GM19239 (cell line): ENCODE measurements at regions not wholly inside any gene's neighbourhood (a gene's known extent, or its start where the extent isn't known, plus 50 kb on each side); places are given as distances from the start of the nearest gene placed in this dataset.

Source experiments
- DNase-seq: peaks from one replicate; pipeline ENCODE4 v3.0.0; 2011; ENCODE audit warnings: low spot score; ENCODE audit not compliant: insufficient read length
- FAIRE-seq: peaks from 2 replicates; lab custom pipeline; 2011; peaks lifted over from hg19 to GRCh38; lab: Jason Lieb, UNC

DNA sequence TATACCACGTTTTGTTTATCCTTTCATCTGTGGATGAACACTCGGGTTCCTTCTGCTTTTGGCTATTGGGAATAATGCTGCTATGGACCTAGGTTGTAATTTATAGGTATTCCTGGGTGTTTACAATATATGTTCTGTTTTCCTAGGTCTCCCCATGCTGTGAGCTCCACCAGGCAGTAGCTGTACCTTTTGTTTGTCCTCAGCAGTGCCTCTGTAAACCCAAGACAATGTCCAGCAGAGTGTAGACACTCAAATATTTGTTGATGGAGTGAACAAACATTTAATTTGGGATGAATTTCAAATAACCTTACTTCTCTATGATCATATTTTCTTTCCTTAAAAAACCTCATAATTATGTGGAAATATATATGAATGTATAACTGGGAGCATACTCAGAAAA lies 259.5 kb upstream of the BOD1L1 start:
- no peak for FAIRE-seq
- no peak for DNase-seq

DNA sequence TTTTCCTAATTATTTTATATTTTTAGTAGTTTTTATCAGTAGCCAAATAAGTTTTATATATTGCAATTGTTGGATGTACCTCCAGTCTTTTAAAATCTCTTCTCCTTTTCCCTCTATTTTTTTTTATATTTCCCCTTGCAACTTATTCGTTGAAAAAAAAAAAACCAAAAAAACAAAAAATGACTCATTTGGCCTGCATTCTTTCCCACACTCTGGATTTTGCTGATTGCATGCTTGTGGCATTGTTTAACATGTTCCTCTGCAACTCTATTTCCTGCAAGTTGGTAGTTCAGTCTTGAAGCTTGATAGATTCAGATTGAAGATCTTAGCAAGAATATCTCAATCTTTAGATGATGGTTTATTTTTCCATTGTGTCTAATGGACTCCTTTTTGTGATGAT lies 260.6 kb upstream of the BOD1L1 start:
- FAIRE-seq (no peak), DNase-seq (no peak)

DNA sequence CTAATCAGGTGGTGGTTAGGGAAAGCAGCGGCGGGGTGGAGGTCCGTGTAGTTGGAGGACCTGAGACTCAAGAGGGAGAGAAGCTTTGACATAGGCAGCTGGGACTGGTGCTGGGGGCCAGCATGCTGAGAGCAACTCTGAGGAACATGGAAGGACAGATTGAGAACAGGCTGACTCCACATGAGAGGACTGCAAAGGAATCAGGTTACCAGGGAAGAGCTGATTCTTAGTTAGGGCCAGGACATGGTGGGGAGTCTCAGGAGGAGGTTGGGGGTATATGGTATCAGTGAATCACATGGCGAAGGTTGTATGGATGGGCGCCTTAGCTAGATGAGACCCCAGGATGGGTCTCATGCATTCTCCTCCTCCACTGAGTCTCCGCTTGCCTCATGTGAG lies 264.0 kb upstream of the BOD1L1 start:
- DNase-seq (no peak), FAIRE-seq (no peak)

DNA sequence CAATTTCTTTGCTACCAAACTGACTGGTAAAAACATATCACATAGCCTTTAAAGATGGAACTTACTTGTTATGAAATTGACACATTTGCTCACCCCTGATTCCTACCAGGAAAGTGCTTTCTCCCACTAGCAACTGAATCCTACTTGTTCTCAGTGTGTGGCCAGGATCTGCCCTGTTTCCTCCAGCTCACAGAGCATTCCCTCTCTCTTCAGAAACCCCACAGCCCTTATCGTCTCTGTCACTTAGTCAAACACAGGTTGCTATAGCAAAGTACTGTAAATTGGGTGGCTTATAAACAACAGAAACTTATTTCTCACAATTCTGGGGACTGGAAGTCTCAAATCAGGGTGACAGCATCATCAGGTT lies 265.2 kb upstream of the BOD1L1 start:
- FAIRE-seq (no peak), DNase-seq (no peak)

DNA sequence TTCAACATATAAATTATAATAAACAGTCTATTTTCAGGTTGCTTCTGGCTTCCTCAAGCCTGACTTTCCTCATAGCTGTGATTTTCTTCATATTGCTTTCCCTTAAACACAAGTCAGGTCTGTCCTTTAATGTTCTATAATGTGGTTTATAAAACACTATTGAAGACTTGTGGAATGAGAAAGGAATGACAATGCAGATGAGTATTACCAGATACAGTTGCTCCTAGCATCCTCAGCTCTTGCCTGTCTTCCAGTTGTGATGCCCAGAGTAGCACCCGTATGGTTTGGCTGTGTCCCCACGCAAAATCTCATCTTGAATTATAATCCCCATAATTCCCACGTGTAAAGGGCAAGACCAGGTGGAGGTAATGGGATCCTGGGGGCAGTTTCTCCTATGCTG lies 265.7 kb upstream of the BOD1L1 start:
- no peak for DNase-seq
- no peak for FAIRE-seq

DNA sequence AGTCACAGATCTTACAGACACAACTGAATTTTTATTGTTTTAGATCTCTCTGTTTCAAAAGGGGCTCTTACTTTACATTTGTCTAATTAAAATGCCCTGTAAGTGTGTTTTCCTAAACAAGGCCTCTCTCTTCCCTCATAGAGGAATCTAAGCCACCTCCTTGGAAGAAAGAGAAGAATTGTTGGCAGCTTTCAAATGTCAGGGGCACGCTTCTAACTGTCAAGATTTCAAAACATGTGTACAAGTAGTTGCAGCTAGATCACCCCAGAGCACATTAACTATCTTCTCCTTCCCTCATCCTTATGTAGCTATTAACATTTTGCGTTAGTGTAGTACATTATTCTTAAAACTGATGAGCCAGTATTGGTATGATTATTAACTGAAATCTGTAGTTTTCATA lies 266.5 kb upstream of the BOD1L1 start:
- FAIRE-seq = no peak

DNA sequence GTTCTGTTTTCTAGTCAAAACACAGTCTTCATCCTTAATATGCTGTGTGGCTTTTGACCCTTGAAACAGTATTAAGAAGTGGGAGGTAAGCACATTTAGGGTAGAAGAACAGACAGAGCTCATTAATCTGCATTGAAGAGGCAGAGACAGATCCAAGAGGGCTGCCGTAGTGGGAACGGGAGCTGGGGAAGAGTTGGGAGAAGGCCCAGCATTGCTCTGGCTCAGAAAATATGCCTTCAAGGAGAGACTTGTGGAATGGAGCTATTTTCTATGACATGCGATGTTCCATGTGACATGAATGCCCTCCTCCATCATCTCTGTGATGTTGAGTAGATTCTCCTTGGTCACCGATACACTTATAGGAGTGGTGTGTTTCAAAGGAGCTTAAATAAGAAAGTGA lies 273.3 kb upstream of the BOD1L1 start:
- DNase-seq = no peak
- no peak for FAIRE-seq

More for the DNA sequence above, 266.5 kb upstream of the BOD1L1 start:
- no peak for DNase-seq

DNA sequence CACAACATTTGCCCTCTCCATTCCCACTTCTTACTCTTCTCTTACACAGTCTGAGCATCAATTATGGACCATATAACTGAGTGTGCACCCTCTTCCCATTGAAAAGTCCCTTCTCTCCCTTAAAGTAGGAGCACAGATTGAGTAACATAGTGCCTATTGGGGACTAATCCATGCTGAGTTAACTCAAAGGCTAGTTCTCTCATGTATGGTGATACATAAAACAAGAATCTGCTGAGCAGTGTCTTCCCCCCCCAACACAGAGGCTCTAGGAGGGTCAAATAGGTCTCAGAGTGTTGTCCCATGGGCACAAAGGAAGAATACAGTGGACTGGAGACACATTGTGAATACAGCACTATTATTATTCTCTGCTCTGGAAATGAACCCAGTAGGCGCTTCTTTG lies 274.6 kb upstream of the BOD1L1 start:
- no peak for DNase-seq
- no peak for FAIRE-seq

DNA sequence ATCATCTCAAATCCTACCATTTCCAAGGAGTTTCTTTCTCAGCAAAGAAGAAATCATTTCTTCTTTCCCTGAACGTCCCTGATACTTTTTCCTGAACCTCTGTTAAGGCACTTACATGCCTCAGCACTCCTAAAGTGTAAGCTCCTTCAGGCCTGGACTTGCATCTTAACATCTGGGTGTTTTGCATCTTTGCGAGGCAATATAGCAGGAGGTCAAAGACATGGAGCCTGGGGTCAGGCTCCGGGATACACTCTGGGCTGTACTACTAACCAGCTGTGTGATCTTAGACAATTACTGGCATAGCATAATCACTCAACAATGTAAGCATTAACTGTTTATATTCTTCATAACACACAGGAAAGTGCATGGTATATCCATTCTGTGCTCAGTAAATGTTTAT lies 275.5 kb upstream of the BOD1L1 start:
- FAIRE-seq = no peak

DNA sequence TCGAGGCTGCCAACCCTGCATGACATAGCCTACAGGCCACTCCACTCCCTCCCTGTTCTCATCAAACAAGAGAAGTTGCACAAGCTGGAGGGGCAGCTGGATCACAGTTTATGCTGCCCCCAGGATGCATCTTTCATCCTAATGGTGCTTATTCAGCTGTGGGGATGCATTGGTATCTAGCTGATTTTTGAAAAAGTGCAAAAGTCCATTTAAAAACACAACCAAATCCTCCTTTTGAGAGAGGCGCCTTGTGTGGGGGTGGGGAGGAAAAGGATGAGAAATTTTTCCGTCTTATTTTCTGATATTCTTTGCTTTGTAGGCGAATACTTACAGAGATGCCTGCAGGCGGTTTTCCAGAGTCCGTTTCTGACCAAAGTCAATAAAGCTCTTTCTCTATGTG lies 276.4 kb upstream of the BOD1L1 start:
- DNase-seq (no peak), FAIRE-seq (no peak)

More for the DNA sequence above, 275.5 kb upstream of the BOD1L1 start:
- no peak for DNase-seq

DNA sequence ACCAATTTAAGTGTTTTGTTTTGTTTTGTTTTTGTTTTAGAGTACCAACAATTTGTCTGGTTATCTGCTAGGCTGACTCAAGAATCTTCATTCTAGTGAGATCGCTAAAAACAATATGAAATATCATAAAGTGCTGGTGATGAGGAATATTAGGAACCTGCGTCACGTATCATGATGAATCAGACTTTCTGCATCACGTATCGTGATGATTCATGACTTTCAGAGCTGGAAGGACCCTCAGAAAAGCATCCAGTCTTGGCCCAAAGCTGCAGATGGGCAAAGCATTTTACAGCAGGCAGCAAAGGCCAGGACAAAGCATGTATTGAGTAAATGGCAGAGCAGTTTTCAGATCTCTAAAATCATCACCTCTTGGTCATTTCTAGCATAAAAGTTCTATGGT lies 278.0 kb upstream of the BOD1L1 start:
- FAIRE-seq (no peak), DNase-seq (no peak)

DNA sequence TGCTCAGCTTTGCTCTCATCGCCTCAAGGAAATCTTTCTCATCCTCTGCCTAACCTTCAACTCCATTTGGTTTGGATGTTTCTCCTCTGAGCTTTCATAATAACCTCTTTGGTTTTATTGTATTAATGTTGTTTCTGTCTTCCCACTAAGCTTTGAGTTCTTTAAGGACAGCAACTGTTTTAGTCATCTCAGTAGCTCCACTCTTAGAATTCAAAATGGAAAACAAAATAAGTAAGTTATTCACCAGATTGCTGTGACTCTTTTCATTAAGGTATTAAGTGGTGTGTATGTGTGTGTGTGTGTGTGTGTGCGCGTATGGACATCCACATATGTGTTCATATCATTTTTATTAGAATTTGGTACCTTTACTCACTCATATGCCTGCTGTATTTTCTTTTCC lies 279.2 kb upstream of the BOD1L1 start:
- FAIRE-seq (no peak), DNase-seq (no peak)

DNA sequence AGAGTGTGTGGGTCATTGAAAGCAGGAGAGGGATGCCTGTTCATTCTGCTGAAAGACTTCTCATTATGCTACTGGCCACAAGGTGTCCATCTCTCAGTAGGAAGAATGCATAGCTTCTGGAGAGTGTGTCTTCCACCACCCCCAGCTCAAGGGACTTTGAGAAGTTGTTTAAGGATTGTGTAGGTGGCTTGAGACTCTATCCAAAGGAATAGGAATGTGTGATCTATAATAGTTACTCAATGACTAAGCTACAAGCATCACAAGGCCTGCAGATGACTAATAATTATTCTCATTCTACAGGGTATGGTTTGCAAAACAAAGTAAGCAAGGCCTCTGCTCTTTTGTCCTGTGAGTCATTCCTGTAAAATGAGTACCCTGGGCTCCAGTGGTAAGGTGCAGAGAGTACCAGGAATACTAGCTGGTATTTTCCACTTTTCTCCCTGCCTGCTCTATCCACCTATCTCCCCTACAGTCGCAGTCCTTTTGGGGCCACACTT lies 279.8 kb upstream of the BOD1L1 start:
- DNase-seq (no peak), FAIRE-seq (no peak)

DNA sequence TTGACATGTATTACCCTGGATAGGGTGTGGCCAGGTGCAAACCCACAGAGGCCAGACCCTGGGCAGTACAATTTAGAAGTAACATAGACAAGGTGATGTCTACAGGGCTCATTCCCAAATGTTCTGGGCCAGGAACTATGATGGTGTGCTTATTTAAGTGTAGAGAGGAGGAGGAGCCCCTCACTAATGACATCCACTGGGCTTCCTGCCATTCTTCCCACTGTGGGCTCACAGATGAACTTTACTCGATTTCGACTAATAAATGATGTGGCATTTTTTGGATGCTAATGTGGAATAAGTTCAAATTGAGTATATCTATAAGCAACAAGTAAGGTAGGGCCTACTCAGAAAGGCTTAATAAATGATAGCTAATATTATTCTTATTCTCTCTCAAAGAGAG lies 280.9 kb upstream of the BOD1L1 start:
- DNase-seq (no peak), FAIRE-seq (no peak)

DNA sequence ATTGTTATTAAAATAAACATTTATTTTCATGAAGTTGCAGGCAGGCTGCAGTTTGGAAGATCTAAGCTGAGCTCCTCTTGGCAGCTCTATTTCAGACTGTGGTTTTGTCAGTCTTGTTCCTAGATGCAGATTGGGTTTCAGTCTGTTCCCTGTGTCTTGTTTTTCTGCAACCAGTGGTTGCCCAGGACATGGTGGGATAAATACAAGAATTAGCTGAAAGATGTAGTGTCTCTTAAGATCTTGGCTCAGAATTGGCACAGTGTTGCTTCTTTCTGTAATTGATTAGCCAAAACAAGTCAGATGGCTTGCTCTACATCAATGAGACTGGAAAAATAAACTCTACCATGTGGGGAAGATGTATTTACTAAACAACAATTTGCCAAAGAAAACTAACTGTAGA lies 283.0 kb upstream of the BOD1L1 start:
- FAIRE-seq = no peak
- DNase-seq = no peak

DNA sequence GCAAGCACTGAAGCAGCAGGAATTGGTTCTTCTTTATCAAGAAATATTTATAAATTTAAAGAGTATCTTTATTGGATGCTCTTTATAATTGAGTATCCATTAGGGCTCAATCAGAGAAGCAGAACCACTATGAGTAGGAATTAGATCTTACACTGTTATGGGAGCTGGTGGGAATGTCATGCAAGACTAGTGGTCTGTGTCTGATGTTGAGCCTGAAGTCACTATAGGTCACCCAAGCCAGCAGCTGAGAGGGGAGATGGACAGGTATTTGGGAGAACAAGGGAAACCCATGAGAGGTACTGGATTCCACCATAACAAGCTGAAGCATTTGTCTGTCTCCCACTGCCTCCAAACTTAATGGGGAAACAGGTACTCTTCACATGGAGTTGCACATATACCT lies 283.7 kb upstream of the BOD1L1 start:
- no peak for DNase-seq
- FAIRE-seq = no peak

DNA sequence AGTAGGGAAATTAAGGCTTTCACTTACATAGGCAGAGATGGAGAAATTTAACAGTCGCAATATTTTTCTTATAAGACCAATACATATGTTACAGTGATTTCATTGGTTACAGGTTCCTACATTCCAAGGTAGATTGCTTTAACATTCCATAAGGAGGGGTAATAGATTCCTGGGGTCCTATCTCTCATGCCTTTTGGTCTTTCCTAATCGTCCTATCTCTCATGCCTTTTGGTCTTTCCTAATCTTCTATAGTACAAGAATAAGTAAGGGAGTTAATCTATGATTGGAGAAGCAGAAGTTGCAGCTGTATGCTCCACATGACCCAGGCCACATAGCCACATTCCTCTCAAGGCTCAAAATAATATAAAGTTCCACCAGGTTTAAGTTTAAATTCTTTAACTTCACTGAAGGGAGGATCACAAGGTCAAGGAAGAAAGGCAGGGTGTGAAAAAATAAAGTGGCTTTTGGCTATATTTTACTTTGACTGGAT lies 285.0 kb upstream of the BOD1L1 start:
- FAIRE-seq (no peak), DNase-seq (no peak)

DNA sequence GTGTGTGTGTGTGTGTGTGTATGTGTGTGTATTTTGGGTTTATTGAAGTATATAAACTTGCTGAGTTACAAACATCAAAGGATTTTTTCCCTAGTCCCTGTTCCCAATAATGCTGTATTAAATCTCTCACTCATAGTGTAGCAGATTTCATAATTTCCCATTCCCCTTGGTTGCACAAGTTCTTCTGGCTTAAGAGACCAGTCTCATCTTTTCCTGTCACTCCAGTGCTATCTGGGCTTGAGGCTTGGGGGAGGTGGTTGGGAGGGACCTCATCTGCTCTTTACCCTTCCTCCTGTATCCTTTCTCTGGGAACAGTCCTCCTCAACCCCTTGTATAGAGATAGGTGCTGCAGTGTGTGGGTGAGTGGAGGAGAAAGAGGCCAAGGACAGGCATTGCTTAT lies 285.4 kb upstream of the BOD1L1 start:
- DNase-seq (no peak), FAIRE-seq (no peak)

DNA sequence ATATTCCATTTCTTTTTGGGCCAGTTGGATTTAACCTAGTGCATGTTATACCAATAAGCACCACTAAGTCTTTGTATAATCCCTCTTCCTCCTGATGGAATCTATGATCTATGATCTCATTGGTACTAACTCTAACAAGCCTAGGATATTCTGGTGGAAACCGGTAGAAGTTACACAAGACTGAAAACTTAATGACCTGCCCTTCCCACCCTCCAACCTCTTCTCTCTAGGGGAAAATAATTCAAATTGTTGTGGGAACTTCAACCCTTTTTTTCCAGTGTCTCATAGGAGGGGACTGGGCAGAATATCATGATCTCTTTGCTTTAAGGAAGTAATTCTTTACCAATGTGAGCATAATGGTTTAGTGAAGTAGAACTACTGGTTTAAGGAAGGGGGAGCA lies 289.5 kb upstream of the BOD1L1 start:
- no peak for FAIRE-seq
- DNase-seq = no peak

DNA sequence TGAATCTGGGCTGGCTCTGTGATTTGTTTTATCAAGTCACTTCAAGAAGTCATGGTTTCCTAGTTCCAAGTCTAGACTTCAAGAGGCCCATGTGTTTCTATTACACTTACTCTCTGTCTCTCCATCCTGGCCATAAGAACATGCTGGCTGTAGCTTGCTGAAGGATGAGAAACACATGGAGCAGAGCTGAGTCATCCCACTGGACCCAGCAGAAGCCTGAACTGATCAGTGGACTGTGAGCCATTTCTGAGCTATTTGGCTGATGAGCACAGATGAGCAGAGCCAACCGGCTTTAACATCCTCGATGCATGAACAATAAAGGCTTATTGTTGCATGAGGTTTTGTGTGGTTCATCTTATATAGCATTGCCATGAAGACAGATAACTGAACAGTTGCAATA lies 290.6 kb upstream of the BOD1L1 start:
- DNase-seq (no peak), FAIRE-seq (no peak)

DNA sequence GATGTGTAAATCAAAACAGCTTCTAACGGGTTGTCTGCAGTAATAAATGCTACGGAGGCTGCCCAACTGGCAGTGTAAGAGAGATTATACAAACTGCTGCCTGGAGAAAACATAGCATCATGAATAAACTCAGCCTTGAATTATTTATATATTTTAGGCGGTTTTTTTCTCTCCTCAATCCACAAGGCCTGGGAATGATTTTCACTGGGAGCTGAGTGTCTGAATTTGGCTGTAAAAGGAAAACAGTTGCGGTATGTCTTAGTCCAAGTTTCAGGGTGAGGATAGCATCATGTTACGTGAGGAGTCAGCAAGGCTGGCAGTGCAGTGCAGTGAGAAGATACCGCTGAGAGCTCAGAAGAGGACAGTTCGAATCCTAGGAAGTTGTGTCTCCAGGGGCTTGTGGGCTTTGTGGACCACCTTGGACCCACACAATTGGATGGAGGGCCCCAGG lies 291.5 kb upstream of the BOD1L1 start:
- FAIRE-seq (no peak), DNase-seq (no peak)

DNA sequence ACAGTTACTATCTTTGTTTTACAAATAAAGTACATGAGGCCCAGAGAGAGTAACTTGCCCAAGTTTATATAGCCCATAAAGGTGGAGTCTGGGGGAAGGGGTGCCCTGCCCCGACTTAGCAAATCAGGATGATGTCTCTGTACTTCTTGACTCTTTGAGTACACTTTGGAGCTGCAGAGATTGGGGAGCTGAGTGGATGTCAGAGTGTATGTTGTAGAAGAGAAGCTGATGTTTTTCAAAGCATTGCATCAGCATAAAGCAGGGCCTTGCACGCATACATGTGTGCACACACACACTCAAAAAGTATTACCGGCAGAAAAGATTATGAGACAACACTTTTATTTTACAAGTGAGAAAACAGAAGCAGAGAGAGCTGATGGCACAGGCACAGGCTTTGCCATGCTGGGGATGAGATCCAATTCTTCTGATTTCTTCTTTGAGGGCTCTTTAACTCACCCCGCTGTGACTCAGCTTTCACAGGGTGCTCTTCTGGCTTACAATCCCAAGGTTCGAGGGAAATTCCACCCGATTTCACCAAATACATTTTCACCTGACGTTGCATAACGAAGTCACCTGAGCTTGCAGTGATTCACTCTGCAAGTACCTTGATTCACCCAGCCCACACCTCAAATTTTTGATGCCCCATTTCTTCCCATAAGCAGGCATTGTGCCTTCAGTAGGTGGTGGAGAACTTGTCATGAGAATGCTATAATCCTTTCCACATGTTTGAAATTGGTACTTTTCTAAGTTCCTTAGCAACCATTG lies 292.8 kb upstream of the BOD1L1 start:
- DNase-seq = no peak
- no peak for FAIRE-seq
